Right lobe of liver (tissue), 6 donors: ENCODE measurements at regions not wholly inside any gene's neighbourhood (a gene's known extent, or its start where the extent isn't known, plus 50 kb on each side); places are given as distances from the start of the nearest gene placed in this dataset.

Experiments
- ATAC-seq, 4 donors: fragments of 200-7000 bp; cut with Tn5 transposase; one replicate each; pipeline ENCODE4 v1.9.1; 2020; ENCODE audit warnings: mild to moderate bottlenecking in 4 of 4, moderate library complexity in 4 of 4
- DNase-seq, 3 donors: peaks; one replicate each; pipeline ENCODE4 v3.0.0-alpha.2; 2020
- H3K27ac ChIP-seq, 3 donors: fragments of 200-600 bp; one replicate each; pipeline ENCODE4 v1.8.0; 2022
- H3K27me3 ChIP-seq, 2 donors: fragments of 200-600 bp; one replicate each; pipeline ENCODE4 v1.8.0; 2022
- H3K36me3 ChIP-seq, 4 donors: fragments of 200-600 bp; sonication (generic) in 1 of 4; one replicate each; pipeline versions ENCODE4 v1.5.1 to v1.8.0; 2017 to 2022; ENCODE audit warnings: control low read depth in 1 of 4
- H3K4me1 ChIP-seq, 4 donors: fragments of 200-600 bp; sonication (generic) in 1 of 4; one replicate each; pipeline versions ENCODE4 v1.5.1 to v1.8.0; 2017 to 2022; ENCODE audit warnings: control low read depth in 1 of 4
- H3K4me3 ChIP-seq, 3 donors: fragments of 200-600 bp; one replicate each; pipeline ENCODE4 v1.8.0; 2022
- H3K9me3 ChIP-seq, 4 donors: fragments of 200-600 bp; sonication (generic) in 1 of 4; one replicate each; pipeline versions ENCODE4 v1.5.1 to v1.8.0; 2017 to 2022; ENCODE audit warnings: control low read depth in 1 of 4
- POLR2A ChIP-seq: fragments of 450-650 bp; IDR thresholded peaks from one replicate; pipeline ENCODE4 v1.6.1; 2017; ENCODE audit warnings: antibody characterized with exemption, mild to moderate bottlenecking
- WGBS: methylation state at CpG from one replicate; pipeline ENCODE4 v1.1.6; 2018; ENCODE audit warnings: low coverage, low lambda C conversion rate; ENCODE audit not compliant: insufficient coverage; ENCODE audit errors: missing lambda C conversion rate; 5-methylcytosine and 5-hydroxymethylcytosine counted together
- intact Hi-C, 2 donors: fragments of 100-400 bp; cut with DNase I; formaldehyde crosslinking; loops; one replicate each; pipeline versions ENCODE4 v1.11.2 to v1.14.1; 2022
- TF ChIP-seq, protein P1 (sequence below), 4 donors: fragments of 200-600 bp in 3 of 4; fragments of 450-650 bp in 1 of 4; IDR thresholded peaks; one replicate each; pipeline versions ENCODE4 v1.5.1 to v1.8.0; 2016 to 2022; ENCODE audit warnings: antibody characterized with exemption in 4 of 4, mild to moderate bottlenecking in 2 of 4
- donor health status: DM: no; HTN: yes; CAD: no.
- donor health status: DM: no; HTN: no; CAD: no.
- donor health status: DM: no; HTN: no; CAD: no.
- donor health status: DM: no; HTN: yes; CAD: no.
- donor health status: DM: no; HTN: yes; CAD: no.

DNA sequence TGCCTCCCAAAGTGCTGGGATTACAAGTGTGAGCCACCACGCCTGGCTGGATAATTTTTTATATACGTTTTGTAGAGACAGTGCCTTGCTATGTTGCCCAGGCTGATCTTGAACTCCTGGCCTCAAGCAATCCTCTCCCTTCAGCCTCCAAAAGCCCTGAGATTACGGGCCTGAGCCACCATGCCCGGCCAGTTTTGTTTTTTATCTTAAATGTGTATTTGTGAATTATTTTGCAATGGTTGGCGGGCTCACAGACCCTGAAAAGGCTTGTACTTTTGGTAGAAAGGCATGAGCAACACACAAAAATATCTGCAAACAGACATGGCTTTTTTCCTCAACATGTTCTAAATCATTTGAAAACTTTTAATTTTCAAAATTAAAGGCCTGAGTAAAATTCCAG lies 73.4 kb upstream of the TMEM18 start:
- Histone ChIP-seq H3K27ac (no peak overlapping the region), H3K4me1 (no peaks in the 10 kb centered on the region), H3K4me3 (no peak overlapping the region), H3K27me3 (no peaks in the 10 kb centered on the region), H3K9me3 (no peaks in the 10 kb centered on the region), H3K36me3 (no peaks in the 10 kb centered on the region)
- intact Hi-C loops = no loop called here
- DNase-seq = no peak
- TF ChIP-seq, protein P1, sequence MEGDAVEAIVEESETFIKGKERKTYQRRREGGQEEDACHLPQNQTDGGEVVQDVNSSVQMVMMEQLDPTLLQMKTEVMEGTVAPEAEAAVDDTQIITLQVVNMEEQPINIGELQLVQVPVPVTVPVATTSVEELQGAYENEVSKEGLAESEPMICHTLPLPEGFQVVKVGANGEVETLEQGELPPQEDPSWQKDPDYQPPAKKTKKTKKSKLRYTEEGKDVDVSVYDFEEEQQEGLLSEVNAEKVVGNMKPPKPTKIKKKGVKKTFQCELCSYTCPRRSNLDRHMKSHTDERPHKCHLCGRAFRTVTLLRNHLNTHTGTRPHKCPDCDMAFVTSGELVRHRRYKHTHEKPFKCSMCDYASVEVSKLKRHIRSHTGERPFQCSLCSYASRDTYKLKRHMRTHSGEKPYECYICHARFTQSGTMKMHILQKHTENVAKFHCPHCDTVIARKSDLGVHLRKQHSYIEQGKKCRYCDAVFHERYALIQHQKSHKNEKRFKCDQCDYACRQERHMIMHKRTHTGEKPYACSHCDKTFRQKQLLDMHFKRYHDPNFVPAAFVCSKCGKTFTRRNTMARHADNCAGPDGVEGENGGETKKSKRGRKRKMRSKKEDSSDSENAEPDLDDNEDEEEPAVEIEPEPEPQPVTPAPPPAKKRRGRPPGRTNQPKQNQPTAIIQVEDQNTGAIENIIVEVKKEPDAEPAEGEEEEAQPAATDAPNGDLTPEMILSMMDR (IDR thresholded peaks at IDR 0.05) = no peak
- TF ChIP-seq POLR2A = no peak
- 68% methylated on average over 5 of the region's 5 CpGs for WGBS
- no peak for ATAC-seq

DNA sequence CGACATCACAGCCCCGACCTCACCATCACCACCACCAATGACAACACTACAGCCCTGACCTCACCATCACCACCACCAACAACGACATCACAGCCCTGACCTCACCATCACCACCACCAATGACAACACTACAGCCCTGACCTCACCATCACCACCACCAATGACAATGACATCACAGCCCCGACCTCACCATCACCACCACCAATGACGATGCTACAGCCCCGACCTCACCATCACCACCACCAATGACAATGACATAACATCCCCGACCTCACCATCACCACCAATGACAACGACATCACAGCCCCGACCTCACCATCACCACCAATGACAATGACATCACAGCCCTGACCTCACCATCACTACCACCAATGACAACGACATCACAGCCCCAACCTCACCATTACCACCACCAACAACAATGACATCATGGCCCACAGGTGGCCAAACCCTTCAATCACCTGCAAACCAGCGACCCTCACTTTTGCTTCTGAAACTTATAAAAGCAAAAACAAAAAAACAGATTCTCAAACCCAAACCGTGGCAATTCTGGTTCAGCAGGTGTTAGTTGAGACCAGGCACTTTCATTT lies 70.7 kb upstream of the TMEM18 start:
- H3K36me3 ChIP-seq = no peaks in the 10 kb centered on the region
- intact Hi-C loops = no loop called here
- no peaks in the 10 kb centered on the region for H3K27me3 ChIP-seq
- TF ChIP-seq, protein P1 (IDR thresholded peaks at IDR 0.05) = no peak
- TF ChIP-seq POLR2A = no peak
- H3K9me3 ChIP-seq = no peaks in the 10 kb centered on the region
- 61% methylated on average over 12 of the region's 12 CpGs for WGBS
- no peaks in the 10 kb centered on the region for H3K4me1 ChIP-seq
- no peak overlapping the region for H3K4me3 ChIP-seq
- ATAC-seq (no peak), DNase-seq (no peak)
- no peak overlapping the region for H3K27ac ChIP-seq

DNA sequence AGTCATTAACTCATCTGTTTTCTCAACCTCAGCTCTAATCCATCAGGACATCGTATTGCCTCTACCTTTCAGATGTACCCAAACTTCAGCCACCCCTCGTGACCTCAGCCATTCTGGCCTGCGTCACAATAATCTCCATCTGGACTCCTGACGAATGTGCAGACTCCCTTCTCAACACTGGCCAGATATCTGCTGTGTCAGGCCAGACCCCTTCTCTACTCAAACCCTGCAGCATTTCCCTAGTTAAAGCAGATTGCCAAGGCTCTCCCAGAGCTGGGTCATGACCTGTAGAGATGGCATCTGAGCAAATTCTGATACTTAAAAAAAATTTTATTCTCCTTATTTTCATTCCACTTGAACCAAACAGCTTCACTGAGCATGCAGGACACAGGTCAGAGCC lies 69.5 kb upstream of the TMEM18 start:
- no peak for DNase-seq
- Histone ChIP-seq H3K9me3 (no peaks in the 10 kb centered on the region), H3K36me3 (no peaks in the 10 kb centered on the region), H3K27me3 (no peaks in the 10 kb centered on the region), H3K4me3 (no peak overlapping the region), H3K4me1 (no peaks in the 10 kb centered on the region), H3K27ac (no peak overlapping the region)
- TF ChIP-seq, protein P1 (IDR thresholded peaks at IDR 0.05) = no peak
- TF ChIP-seq POLR2A = no peak
- intact Hi-C loops = no loop called here
- ATAC-seq = no peak
- WGBS = 62% methylated on average over 4 of the region's 4 CpGs

DNA sequence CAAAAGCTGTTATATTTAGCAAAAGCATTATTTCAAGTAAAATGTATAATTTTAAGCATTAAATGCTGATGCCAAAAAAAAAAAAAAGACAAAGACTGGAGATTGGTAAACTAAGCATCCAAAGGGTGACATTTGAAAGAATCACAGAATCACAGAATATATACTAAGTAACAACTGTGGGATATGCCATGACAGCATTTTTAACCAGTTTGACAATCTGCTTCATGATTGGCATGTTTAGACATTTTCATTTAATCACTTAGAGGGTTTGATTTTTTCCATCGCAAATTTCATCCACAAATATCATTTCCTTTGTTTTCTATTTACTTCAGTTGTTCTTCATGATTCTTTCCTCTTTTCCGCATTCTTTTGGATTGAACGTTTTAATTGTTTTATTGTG lies 66.9 kb upstream of the TMEM18 start:
- Histone ChIP-seq H3K9me3 (no peaks in the 10 kb centered on the region), H3K4me3 (no peak overlapping the region), H3K27me3 (no peaks in the 10 kb centered on the region), H3K36me3 (no peaks in the 10 kb centered on the region), H3K4me1 (no peaks in the 10 kb centered on the region), H3K27ac (no peak overlapping the region)
- ATAC-seq (no peak), DNase-seq (no peak)
- WGBS = 66% methylated on average over 3 of the region's 3 CpGs
- intact Hi-C loops = no loop called here
- TF ChIP-seq, protein P1 (IDR thresholded peaks at IDR 0.05) = no peak

DNA sequence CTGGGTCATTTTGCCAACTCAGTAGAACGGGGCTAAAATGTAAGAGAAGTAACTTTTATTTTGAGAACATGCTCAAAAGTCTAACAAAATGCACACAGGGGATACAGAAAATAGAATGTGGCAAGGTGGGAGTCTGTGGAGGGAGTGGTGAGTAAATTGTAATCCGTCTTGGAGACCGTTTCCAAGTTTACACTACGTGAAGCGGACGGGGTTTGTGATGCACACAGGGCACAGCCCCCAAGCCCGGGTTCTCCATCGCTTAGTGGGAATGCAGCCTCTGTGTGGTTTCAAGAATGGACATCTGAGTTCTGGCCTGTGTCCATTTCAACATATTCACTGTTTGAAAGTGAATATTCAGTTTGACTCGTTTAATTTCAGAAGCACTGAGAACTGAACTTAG lies 65.0 kb upstream of the TMEM18 start:
- Histone ChIP-seq H3K4me3 (no peak overlapping the region), H3K9me3 (no peaks in the 10 kb centered on the region), H3K27me3 (no peaks in the 10 kb centered on the region), H3K36me3 (no peaks in the 10 kb centered on the region), H3K27ac (no peak overlapping the region), H3K4me1 (no peaks in the 10 kb centered on the region)
- no peak for ATAC-seq
- intact Hi-C loops = no loop called here
- no peak for TF ChIP-seq POLR2A
- TF ChIP-seq, protein P1 (IDR thresholded peaks at IDR 0.05) = no peak
- DNase-seq = no peak
- 76% methylated on average over 7 of the region's 9 CpGs for WGBS
